GM12878 (cell line): ENCODE measurements at regions not wholly inside any gene's neighbourhood (a gene's known extent, or its start where the extent isn't known, plus 50 kb on each side); places are given as distances from the start of the nearest gene placed in this dataset.
A peak's percentile ranks its signal among the peaks of the same experiment; 100 is the strongest.

ENCODE experiments used
- ATAC-seq: fragments of 200-7000 bp; cut with Tn5 transposase; 3 replicates; pipeline ENCODE4 v1.9.1; 2020; ENCODE audit warnings: mild to moderate bottlenecking, moderate library complexity
- BruUV-seq: library from RNA; stranded (reverse); fragments of 400-500 nt; replicated peaks from 2 replicates; lab custom pipeline; 2021; lab: Mats Ljungman, UMichigan
- CTCF ChIA-PET: fragments of 300-600 bp; sonication (Branson Sonifier 250); formaldehyde crosslinking; extraction: SDS; loops from one replicate; lab custom pipeline; 2021; ENCODE audit warnings: inconsistent platforms; lab: Yijun Ruan, JAX
- POLR2A ChIA-PET: fragments of 350-600 bp; formaldehyde crosslinking; extraction: SDS; loops from one replicate; lab custom pipeline; 2021; ENCODE audit warnings: inconsistent platforms; lab: Charles Lee
- RAD21 ChIA-PET: fragments of 300-600 bp; sonication (Branson Sonifier 250); formaldehyde crosslinking; loops from one replicate; lab custom pipeline; 2023; ENCODE audit warnings: antibody characterized with exemption; ENCODE audit not compliant: unreplicated experiment; lab: Charles Lee
- SMC1A ChIA-PET: fragments of 300-600 bp; sonication (Branson Sonifier 250); formaldehyde crosslinking; loops from one replicate; lab custom pipeline; 2023; ENCODE audit not compliant: unreplicated experiment, uncharacterized antibody; lab: Charles Lee
- DNase-seq: peaks from one replicate; pipeline ENCODE4 v3.0.0-alpha.2; 2011; ENCODE audit warnings: low read depth, low spot score
- FAIRE-seq: peaks from 3 replicates; lab custom pipeline; 2011; peaks lifted over from hg19 to GRCh38; lab: Jason Lieb, UNC
- H2AFZ ChIP-seq: 2 replicates; pipeline ENCODE4 v1.6.0; 2011; ENCODE audit warnings: low read depth, low read length, control low read depth; ENCODE audit not compliant: control insufficient read depth
- H3K27ac ChIP-seq: 2 replicates; pipeline ENCODE4 v1.5.1; 2011; ENCODE audit warnings: control low read depth; ENCODE audit not compliant: control insufficient read depth, insufficient read depth
- H3K27me3 ChIP-seq, 2 experiments: replicated peaks in 1 of 2; 2 replicates each; pipeline versions ENCODE4 v1.6.0 to v1.6.1; 2011; ENCODE audit warnings: low read length in 1 of 2; ENCODE audit not compliant: control insufficient read depth in 2 of 2, insufficient read depth in 2 of 2
- H3K36me3 ChIP-seq, 2 experiments: 2 replicates each; pipeline ENCODE4 v1.5.1; 2011; ENCODE audit warnings: low read length in 1 of 2; ENCODE audit not compliant: control insufficient read depth in 2 of 2, insufficient read depth in 2 of 2
- H3K4me1 ChIP-seq: 2 replicates; pipeline ENCODE4 v1.6.1; 2011; ENCODE audit warnings: mild to moderate bottlenecking, low read length, moderate library complexity, mixed read lengths; ENCODE audit not compliant: control insufficient read depth, insufficient read depth
- H3K4me2 ChIP-seq: 2 replicates; pipeline ENCODE4 v1.6.0; 2011; ENCODE audit warnings: control low read depth; ENCODE audit not compliant: control insufficient read depth, insufficient read depth
- H3K4me3 ChIP-seq: fragments of 200-600 bp; sonication (generic); 2 replicates; pipeline ENCODE4 v1.5.1; 2016
- H3K79me2 ChIP-seq: 2 replicates; pipeline ENCODE4 v1.6.0; 2011; ENCODE audit warnings: low read length; ENCODE audit not compliant: control insufficient read depth, insufficient read depth
- H3K9ac ChIP-seq: 2 replicates; pipeline ENCODE4 v1.8.0; 2011; ENCODE audit warnings: low read length, control low read depth, mixed read lengths; ENCODE audit not compliant: control insufficient read depth, insufficient read depth
- H3K9me3 ChIP-seq: replicated peaks from 3 replicates; pipeline ENCODE4 v1.5.1; 2011; ENCODE audit warnings: mild to moderate bottlenecking, low read length; ENCODE audit not compliant: control insufficient read depth, insufficient read depth
- H4K20me1 ChIP-seq: 2 replicates; pipeline ENCODE4 v1.6.0; 2011; ENCODE audit not compliant: control insufficient read depth, insufficient read depth
- BRCA1 ChIP-seq: IDR thresholded peaks from 2 replicates; pipeline ENCODE4 v1.6.1; 2011; ENCODE audit warnings: low read depth, low read length, improper control_type of control experiment
- IRF4 ChIP-seq: IDR thresholded peaks from 2 replicates; pipeline ENCODE4 v1.6.1; 2011; ENCODE audit warnings: low read depth, low read length
- RAD21 ChIP-seq: IDR thresholded peaks from 2 replicates; pipeline ENCODE4 v1.6.1; 2011; ENCODE audit warnings: mild to moderate bottlenecking, low read depth, low read length, moderate library complexity; ENCODE audit not compliant: insufficient read depth
- SMC3 ChIP-seq: IDR thresholded peaks from 2 replicates; pipeline ENCODE4 v1.6.1; 2011; ENCODE audit warnings: low read length, improper control_type of control experiment, borderline replicate concordance
- YY1 ChIP-seq: IDR thresholded peaks from 2 replicates; pipeline ENCODE4 v1.6.1; 2011; ENCODE audit warnings: low read depth, mild to moderate bottlenecking, low read length
- WGBS: methylation state at CpG from one replicate; pipeline ENCODE4 v1.1.6; 2016; ENCODE audit warnings: low lambda C conversion rate; ENCODE audit not compliant: insufficient replicate concordance, insufficient coverage; ENCODE audit errors: missing lambda C conversion rate; 5-methylcytosine and 5-hydroxymethylcytosine counted together
- in situ Hi-C: fragments of 300-500 bp; cut with MboI; formaldehyde crosslinking; loops from 9 replicates; pipeline ENCODE4 v1.14.3; 2018; ENCODE audit warnings: mixed read lengths
- intact Hi-C: fragments of 100-400 bp; cut with micrococcal nuclease; formaldehyde crosslinking; loops from one replicate; pipeline ENCODE4 v1.14.2; 2022; ENCODE audit not compliant: unreplicated experiment
- TF ChIP-seq, protein P1 (sequence below), 3 experiments: IDR thresholded peaks in 2 of 3; conservative IDR thresholded peaks in 1 of 3; 2 replicates each; pipeline ENCODE4 v1.5.1; 2011; ENCODE audit warnings: low read depth in 3 of 3, low read length in 3 of 3, mild to moderate bottlenecking in 3 of 3, control low read depth in 2 of 3, moderate library complexity in 2 of 3, inconsistent platforms in 1 of 3, mixed read lengths in 1 of 3; ENCODE audit not compliant: control insufficient read depth in 2 of 3, insufficient read depth in 1 of 3; ENCODE audit errors: extremely low read depth in 1 of 3
- TF ChIP-seq, protein P2 (sequence below): fragments of 450-650 bp; IDR thresholded peaks from 2 replicates; pipeline ENCODE4 v1.6.1; 2016; ENCODE audit warnings: mild to moderate bottlenecking

DNA sequence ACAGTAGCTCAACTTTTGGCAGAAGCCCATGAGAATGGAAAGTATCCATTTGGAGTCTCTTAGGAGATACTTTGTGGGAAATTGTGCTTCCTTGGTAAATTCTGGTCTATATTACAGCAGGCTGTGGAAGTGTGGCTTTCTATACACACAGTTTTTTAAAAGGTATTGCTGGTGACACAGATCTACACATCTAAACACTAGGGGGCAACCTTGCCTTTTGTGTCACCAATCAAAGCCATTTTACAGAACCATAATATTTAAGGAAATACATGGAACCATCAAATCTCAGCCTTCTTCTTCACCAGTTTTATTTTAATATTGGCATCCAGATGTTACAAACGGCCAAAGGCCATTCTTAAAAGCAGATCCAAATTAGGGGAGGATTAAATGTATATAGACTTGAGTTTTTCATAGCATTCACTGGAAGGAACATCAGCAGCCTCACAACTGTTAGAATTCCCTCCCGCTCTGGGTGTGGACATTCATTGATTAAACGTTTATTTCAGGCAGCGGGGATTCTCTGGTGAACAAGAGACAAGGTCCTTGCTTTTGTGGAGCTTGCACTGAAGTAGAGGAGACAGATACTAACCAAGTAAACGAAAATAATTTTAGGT is 132.4 kb upstream of the EPB41L4A start:
- BruUV-seq: no TSS peak
- DNase-seq (no peak), ATAC-seq (peak; percentile 83), FAIRE-seq (peak; percentile 87)
- ChIA-PET RAD21 (interaction anchor here (0.7 to 3.5 kb wide), 16 partner anchors 19 to 1054 kb away, joined by 3 to 39 read pairs (median 5); no protein-coding TSS in a partner anchor), SMC1A (interaction anchor here (0.7 to 9.2 kb wide), 31 partner anchors 13 to 376 kb away, joined by 3 to 147 read pairs (median 4); no protein-coding TSS in a partner anchor), CTCF (interaction anchor here (0.6 to 11.9 kb wide), 47 partner anchors 10 to 1053 kb away, joined by 3 to 216 read pairs (median 4); partner anchors contain the start of gene SRP19), POLR2A (interaction anchor here (1.4 kb wide), 1 partner anchor 42 kb away, joined by 3 read pairs; no protein-coding TSS in a partner anchor)
- in situ Hi-C loops (loop anchor here (5.0 to 10.0 kb wide), 2 partner anchors 206 to 1053 kb away; no protein-coding TSS in a partner anchor), intact Hi-C loops (loop anchor here (1.0 to 10.0 kb wide), 5 partner anchors 54 to 1053 kb away; no protein-coding TSS in a partner anchor)
- Histone ChIP-seq H3K27me3 (no peaks in the 10 kb centered on the region; a peak in 1 of 4 replicates), H3K79me2 (no peaks in the 10 kb centered on the region), H3K4me2 (no peak overlapping the region), H4K20me1 (no peaks in the 10 kb centered on the region), H3K4me3 (no peak overlapping the region), H2AFZ (no peak overlapping the region), H3K9me3 (no peaks in the 10 kb centered on the region), H3K27ac (no peak overlapping the region), H3K36me3 (no peaks in the 10 kb centered on the region), H3K9ac (no peak overlapping the region), H3K4me1 (no peaks in the 10 kb centered on the region)
- WGBS: 25% methylated on average over 5 of the region's 5 CpGs
- TF ChIP-seq RAD21: peak; percentile 85
- peak; percentile 98 for TF ChIP-seq SMC3
- TF ChIP-seq YY1: peak; percentile 48; the same call in 1 of the 2 replicates
- TF ChIP-seq IRF4: no peak
- no peak for TF ChIP-seq BRCA1
- TF ChIP-seq, protein P1, sequence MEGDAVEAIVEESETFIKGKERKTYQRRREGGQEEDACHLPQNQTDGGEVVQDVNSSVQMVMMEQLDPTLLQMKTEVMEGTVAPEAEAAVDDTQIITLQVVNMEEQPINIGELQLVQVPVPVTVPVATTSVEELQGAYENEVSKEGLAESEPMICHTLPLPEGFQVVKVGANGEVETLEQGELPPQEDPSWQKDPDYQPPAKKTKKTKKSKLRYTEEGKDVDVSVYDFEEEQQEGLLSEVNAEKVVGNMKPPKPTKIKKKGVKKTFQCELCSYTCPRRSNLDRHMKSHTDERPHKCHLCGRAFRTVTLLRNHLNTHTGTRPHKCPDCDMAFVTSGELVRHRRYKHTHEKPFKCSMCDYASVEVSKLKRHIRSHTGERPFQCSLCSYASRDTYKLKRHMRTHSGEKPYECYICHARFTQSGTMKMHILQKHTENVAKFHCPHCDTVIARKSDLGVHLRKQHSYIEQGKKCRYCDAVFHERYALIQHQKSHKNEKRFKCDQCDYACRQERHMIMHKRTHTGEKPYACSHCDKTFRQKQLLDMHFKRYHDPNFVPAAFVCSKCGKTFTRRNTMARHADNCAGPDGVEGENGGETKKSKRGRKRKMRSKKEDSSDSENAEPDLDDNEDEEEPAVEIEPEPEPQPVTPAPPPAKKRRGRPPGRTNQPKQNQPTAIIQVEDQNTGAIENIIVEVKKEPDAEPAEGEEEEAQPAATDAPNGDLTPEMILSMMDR (IDR thresholded peaks at IDR 0.05 in 2 of 3, conservative IDR thresholded peaks at IDR 0.05 in 1 of 3; ENCODE audit: control insufficient read depth in 2 of 3, extremely low read depth in 1 of 3, insufficient read depth in 1 of 3, low read depth in 3 of 3, low read length in 3 of 3): peak; percentile 57 to 79 (median 66)
- TF ChIP-seq, protein P2, sequence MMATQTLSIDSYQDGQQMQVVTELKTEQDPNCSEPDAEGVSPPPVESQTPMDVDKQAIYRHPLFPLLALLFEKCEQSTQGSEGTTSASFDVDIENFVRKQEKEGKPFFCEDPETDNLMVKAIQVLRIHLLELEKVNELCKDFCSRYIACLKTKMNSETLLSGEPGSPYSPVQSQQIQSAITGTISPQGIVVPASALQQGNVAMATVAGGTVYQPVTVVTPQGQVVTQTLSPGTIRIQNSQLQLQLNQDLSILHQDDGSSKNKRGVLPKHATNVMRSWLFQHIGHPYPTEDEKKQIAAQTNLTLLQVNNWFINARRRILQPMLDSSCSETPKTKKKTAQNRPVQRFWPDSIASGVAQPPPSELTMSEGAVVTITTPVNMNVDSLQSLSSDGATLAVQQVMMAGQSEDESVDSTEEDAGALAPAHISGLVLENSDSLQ: no peak
